ENCODE measurements at regions not wholly inside any gene's neighbourhood (a gene's known extent, or its start where the extent isn't known, plus 50 kb on each side); places are given as distances from the start of the nearest gene placed in this dataset.
"Not testable (repeated sequence)": the region's sequence is repeated elsewhere in the genome, so short reads cannot be mapped to it uniquely, and the experiment has no call there.

DNA sequence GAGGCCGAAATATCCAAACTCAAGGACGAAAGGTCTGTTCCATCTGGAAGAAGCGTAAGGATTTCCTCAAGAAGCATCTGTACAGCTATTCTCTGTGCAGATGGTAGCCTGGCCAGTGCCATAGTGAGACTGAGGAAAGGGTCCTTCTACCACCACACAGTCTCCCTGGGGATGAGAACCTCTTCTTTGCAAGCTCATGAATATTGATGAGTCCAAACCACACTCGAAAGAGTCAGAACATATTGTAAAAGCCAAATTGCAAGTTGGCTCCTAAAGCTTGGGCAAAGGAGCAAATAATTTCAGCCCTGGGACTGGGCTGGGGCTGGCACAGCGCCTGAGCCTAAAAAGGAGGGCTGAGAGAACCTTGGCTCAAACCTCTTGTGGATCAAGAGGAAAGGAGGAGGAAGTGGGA is 66.1 kb upstream of the PIP4K2A start:
- no peak for DNase-seq (ENCODE audit: low read depth in 1 of 2, low spot score in 1 of 2)
- TF ChIP-seq JUND (IDR thresholded peaks at IDR 0.05; ENCODE audit: low read depth): no peak
- in situ Hi-C loops (cut with HindIII; ENCODE audit: low pct_unique_long_range_greater_than_20kb, low sequenced_read_pairs): no loop called here

DNA sequence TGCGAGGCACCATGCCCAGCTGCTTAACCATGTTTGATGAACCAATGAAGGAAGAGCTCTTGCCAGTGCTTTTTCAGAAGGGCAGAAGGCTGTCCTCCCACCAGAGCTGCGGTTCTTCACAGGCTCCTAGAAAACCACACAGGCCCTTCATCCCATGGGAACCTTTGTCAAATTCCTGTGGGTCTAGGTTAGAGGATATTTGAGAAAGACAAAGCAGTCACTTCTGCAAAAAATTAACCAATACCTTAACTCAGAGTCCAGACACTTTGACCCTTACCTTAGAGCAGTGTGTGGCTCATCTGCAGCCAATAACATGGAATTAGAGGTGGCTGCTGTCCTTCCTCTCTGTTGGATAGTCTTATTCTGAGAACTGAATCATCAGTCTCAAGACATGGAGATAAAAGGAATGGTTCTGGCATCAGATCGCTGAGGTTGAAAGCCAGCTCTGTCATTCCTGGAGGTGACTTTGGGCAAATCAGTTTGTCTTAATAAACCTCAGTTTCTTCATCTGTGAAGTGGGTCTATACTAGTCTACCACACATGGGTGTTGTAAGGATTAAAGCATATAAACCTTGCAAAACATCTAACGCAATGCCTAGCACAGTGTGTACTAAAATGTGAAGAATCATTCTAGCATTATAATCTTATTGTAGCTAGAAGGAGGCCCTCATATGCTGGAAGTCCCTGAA is 65.1 kb upstream of the PIP4K2A start:
- DNase-seq (ENCODE audit: low read depth in 1 of 2, low spot score in 1 of 2): no peak
- no peak for TF ChIP-seq JUND (IDR thresholded peaks at IDR 0.05; ENCODE audit: low read depth)
- in situ Hi-C loops (cut with HindIII; ENCODE audit: low pct_unique_long_range_greater_than_20kb, low sequenced_read_pairs): no loop called here

GRCh38 chr10:22774102-22774501 is 59.7 kb upstream of the PIP4K2A start:
- no peak for DNase-seq (ENCODE audit: low read depth in 1 of 2, low spot score in 1 of 2)
- TF ChIP-seq JUND (IDR thresholded peaks at IDR 0.05; ENCODE audit: low read depth): no peak
- in situ Hi-C loops (cut with HindIII; ENCODE audit: low pct_unique_long_range_greater_than_20kb, low sequenced_read_pairs): no loop called here

GRCh38 chr10:22771631-22772030 is 57.3 kb upstream of the PIP4K2A start:
- DNase-seq (ENCODE audit: low read depth in 1 of 2, low spot score in 1 of 2); in situ Hi-C loops (cut with HindIII; ENCODE audit: low pct_unique_long_range_greater_than_20kb, low sequenced_read_pairs): not testable (repeated sequence)

DNA sequence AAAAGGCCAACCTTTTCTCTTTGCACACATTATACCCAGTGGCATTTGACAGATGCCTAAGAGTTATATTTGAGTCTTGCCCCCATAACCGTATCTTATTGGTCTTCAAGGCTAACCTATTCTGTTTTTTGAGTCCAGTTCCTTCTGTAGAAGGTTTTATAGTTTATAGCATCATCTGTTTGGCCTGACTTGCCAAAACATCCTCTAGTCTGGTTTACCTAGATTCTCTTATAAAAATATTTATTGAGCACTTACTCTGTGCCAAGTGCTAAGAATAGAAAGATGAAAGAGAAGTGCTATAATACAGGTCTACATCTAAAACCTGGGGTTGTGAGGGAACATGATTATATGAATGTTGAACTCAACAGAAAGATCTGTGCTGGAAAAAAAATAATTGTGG is 55.9 kb upstream of the PIP4K2A start:
- no peak for DNase-seq (ENCODE audit: low read depth in 1 of 2, low spot score in 1 of 2)
- TF ChIP-seq JUND (IDR thresholded peaks at IDR 0.05; ENCODE audit: low read depth): no peak
- in situ Hi-C loops (cut with HindIII; ENCODE audit: low pct_unique_long_range_greater_than_20kb, low sequenced_read_pairs): no loop called here

DNA sequence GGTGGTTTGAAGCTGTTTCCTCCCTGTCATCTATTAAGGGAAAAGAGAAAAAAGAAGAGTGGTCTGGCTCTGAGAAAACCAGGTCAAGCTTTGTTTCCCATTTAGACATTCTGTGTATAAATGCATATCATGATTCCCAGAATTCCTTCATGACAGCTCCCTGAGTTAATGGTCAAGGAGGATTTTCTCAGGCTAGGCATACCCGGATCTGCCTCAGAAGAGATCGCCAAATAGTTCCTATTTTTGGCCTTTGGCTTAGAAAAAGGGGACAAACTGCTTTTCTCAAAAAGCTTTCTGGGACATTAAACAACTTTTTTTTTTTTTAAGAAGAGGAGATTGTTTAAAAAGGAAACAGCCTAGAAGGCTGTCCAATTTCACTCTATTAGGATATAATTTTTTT is 53.5 kb upstream of the PIP4K2A start:
- DNase-seq (ENCODE audit: low read depth in 1 of 2, low spot score in 1 of 2): no peak
- in situ Hi-C loops (cut with HindIII; ENCODE audit: low pct_unique_long_range_greater_than_20kb, low sequenced_read_pairs): no loop called here
- TF ChIP-seq JUND (IDR thresholded peaks at IDR 0.05; ENCODE audit: low read depth): no peak

GRCh38 chr10:22766693-22767092 is 52.3 kb upstream of the PIP4K2A start:
- no peak for TF ChIP-seq JUND (IDR thresholded peaks at IDR 0.05; ENCODE audit: low read depth)
- DNase-seq (ENCODE audit: low read depth in 1 of 2, low spot score in 1 of 2): no peak
- in situ Hi-C loops (cut with HindIII; ENCODE audit: low pct_unique_long_range_greater_than_20kb, low sequenced_read_pairs): no loop called here

DNA sequence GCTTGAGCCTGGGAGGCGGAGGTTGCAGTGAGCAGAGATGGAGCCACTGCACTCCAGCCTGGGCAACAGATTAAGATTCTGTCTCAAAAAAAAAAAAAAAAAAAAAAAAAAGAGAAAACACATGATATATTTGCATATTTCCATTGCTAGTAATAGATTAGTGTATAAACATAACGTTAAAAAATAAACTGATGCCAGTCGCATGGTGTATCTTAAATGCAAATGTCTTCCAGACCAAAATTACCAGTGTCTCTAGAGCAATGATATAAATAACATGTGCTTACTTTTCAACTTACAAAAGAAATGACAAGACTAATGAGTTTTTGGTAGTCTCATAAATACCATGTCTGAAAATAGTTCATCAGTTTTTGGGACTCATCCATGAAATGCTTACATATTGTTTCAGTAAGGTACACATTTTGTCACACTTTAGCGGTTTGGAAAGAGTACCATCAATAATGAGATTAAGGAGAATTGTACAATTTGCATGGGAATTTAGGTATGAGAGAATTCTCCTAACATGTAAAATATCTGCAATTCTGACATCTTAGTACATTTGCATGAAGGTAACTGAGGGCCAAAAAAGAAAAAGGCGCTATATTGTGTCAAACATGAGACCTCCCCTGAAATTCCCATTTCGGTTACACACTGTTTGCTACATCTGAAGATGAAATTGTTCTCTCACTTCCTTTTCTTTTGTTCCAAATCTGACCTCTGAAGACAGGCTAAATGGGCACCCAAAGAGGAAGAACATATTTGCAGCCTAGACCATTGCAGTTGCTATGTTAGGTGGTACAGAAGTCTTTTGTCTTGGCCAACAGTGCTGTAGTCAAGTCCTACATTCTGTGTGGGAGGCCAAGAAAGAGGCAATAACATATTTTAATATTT is 51.5 kb upstream of the PIP4K2A start:
- DNase-seq (ENCODE audit: low read depth in 1 of 2, low spot score in 1 of 2): no peak
- in situ Hi-C loops (cut with HindIII; ENCODE audit: low pct_unique_long_range_greater_than_20kb, low sequenced_read_pairs): no loop called here
- TF ChIP-seq JUND (IDR thresholded peaks at IDR 0.05; ENCODE audit: low read depth): no peak

DNA sequence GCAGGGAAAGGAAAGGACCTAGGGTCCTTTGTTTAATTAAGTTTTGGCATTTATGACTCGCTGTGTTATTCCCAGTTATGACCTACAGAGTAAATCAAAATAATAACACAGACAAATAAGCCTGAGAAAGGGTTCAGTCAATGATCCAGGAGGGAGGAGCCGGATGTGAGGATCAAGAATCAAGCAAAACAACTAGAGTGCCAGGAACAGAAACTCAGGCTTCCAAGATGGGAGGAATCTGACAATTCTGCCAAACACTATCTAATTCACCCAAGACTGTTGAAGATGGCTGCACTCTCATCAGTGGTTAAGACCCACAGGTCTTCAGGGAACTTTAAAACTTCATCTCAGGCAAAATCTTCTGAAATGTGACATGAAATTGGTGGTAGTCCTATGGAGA is 50.3 kb upstream of the PIP4K2A start:
- DNase-seq (ENCODE audit: low read depth in 1 of 2, low spot score in 1 of 2): no peak
- in situ Hi-C loops (cut with HindIII; ENCODE audit: low pct_unique_long_range_greater_than_20kb, low sequenced_read_pairs): no loop called here
- no peak for TF ChIP-seq JUND (IDR thresholded peaks at IDR 0.05; ENCODE audit: low read depth)
